ENCODE measurements at regions not wholly inside any gene's neighbourhood (a gene's known extent, or its start where the extent isn't known, plus 50 kb on each side); places are given as distances from the start of the nearest gene placed in this dataset.
A peak's percentile ranks its signal among the peaks of the same experiment; 100 is the strongest.

- H3K27me3 ChIP-seq (ENCODE audit: insufficient read depth, low read length), result no peaks in the 10 kb centered on the region
- no peak overlapping the region for H3K4me3 ChIP-seq (ENCODE audit: insufficient read depth, low read length)
- H3K79me2 ChIP-seq (ENCODE audit: insufficient read depth, low read length), result no peaks in the 10 kb centered on the region
- peaks cover 11% of the 10 kb centered on the region for H3K4me1 ChIP-seq (ENCODE audit: insufficient read depth, low read length)
- no peak for TF ChIP-seq CTCF (IDR thresholded peaks at IDR 0.05; ENCODE audit: extremely low read depth, low read depth, low read length)
- H3K36me3 ChIP-seq (ENCODE audit: insufficient read depth, low read length), result no peaks in the 10 kb centered on the region
- no peak overlapping the region for H3K4me2 ChIP-seq (ENCODE audit: insufficient read depth, low read length)
- H2AFZ ChIP-seq (ENCODE audit: low read length), result no peak overlapping the region
- H3K9me3 ChIP-seq (ENCODE audit: low read depth, low read length), result no peaks in the 10 kb centered on the region
- H4K20me1 ChIP-seq (ENCODE audit: insufficient read depth, low read length), result no peaks in the 10 kb centered on the region
- H3K27ac ChIP-seq (ENCODE audit: low read depth, low read length), result no peak overlapping the region
- DNase-seq (ENCODE audit: insufficient read length, low spot score, missing footprints), result no peak
These were observed 138.3 kb upstream of the TACR1 start for GRCh38 chr2:75337619-75338018.

DNA sequence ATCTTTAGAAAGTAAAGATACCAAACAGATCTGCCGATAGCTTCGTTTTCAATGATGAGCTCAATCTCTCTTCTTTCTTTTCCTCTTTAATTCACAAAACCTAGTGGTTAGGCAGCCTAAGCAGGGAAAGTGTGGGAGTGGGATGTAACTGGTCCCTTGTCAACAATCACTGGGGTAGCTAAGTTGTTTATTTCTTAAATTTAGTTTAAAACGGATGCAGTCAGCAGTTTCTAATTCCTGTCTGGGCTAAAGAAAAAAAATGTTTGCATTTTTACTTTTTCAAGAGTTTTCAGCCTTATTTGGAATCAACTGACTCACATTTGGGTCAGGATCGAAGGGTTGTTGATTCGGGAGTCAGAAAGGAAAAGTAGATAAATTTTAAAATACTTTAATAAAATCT, 137.7 kb upstream of the TACR1 start:
- peak overlapping the region; percentile 45 for H3K4me2 ChIP-seq (ENCODE audit: insufficient read depth, low read length)
- DNase-seq (ENCODE audit: insufficient read length, low spot score, missing footprints), result no peak

DNA sequence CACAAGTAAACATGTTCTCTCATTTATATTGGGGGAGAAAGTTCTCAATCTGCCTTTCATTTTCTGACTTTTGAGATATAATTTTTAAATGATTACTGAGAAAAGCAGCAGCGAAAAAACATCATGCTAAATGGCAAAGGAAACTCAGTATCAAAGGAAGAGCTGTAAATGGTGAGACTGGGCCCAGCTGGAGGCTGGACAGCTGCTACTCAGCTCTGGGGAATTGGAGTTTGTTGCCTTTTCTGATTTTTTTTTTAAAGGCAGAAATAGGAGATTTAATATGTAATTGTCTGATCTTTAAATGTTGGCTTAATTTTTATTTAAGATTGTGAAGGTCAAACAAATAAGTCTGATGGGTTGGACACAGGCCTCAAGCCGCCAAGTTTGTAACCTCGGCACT, 137.1 kb upstream of the TACR1 start:
- Histone ChIP-seq H3K27ac (ENCODE audit: low read depth, low read length) (no peak overlapping the region), H3K9me3 (ENCODE audit: low read depth, low read length) (no peaks in the 10 kb centered on the region), H2AFZ (ENCODE audit: low read length) (no peak overlapping the region), H3K4me1 (ENCODE audit: insufficient read depth, low read length) (peaks cover 11% of the 10 kb centered on the region), H3K4me3 (ENCODE audit: insufficient read depth, low read length) (no peak overlapping the region), H3K4me2 (ENCODE audit: insufficient read depth, low read length) (peak overlapping the region; percentile 45), H3K79me2 (ENCODE audit: insufficient read depth, low read length) (no peaks in the 10 kb centered on the region), H4K20me1 (ENCODE audit: insufficient read depth, low read length) (no peaks in the 10 kb centered on the region), H3K27me3 (ENCODE audit: insufficient read depth, low read length) (no peaks in the 10 kb centered on the region), H3K36me3 (ENCODE audit: insufficient read depth, low read length) (no peaks in the 10 kb centered on the region)
- TF ChIP-seq CTCF (IDR thresholded peaks at IDR 0.05; ENCODE audit: extremely low read depth, low read depth, low read length), result no peak
- no peak for DNase-seq (ENCODE audit: insufficient read length, low spot score, missing footprints)

More for the DNA sequence above, 137.7 kb upstream of the TACR1 start:
- no peak for TF ChIP-seq CTCF (IDR thresholded peaks at IDR 0.05; ENCODE audit: extremely low read depth, low read depth, low read length)
- Histone ChIP-seq H4K20me1 (ENCODE audit: insufficient read depth, low read length) (no peaks in the 10 kb centered on the region), H3K36me3 (ENCODE audit: insufficient read depth, low read length) (no peaks in the 10 kb centered on the region), H3K79me2 (ENCODE audit: insufficient read depth, low read length) (no peaks in the 10 kb centered on the region), H3K27ac (ENCODE audit: low read depth, low read length) (no peak overlapping the region), H3K4me3 (ENCODE audit: insufficient read depth, low read length) (peak overlapping the region; percentile 26), H3K9me3 (ENCODE audit: low read depth, low read length) (no peaks in the 10 kb centered on the region), H2AFZ (ENCODE audit: low read length) (peak overlapping the region; percentile 20), H3K27me3 (ENCODE audit: insufficient read depth, low read length) (no peaks in the 10 kb centered on the region), H3K4me1 (ENCODE audit: insufficient read depth, low read length) (peaks cover 11% of the 10 kb centered on the region)

DNA sequence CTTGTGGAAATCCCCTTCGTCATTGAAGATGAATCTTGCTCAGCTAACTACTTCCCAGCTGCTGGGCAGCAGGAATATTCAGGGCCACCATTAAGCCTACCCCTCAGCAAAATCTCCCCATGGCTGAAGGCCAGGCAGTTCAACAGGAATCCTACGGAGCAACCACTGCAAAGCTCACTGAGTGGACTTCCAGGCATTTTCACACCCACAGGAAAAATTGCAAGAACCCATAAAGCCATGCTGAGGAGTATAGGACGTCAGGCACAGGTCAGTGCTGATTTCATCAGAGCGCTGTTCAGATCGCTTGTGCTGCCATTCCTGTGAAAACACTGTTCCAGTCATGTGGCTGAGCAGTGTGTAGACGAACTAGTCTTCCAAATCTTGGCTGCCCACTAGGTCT, 134.8 kb upstream of the TACR1 start:
- no peak for TF ChIP-seq CTCF (IDR thresholded peaks at IDR 0.05; ENCODE audit: extremely low read depth, low read depth, low read length)
- Histone ChIP-seq H3K4me1 (ENCODE audit: insufficient read depth, low read length) (no peaks in the 10 kb centered on the region), H2AFZ (ENCODE audit: low read length) (no peak overlapping the region), H4K20me1 (ENCODE audit: insufficient read depth, low read length) (no peaks in the 10 kb centered on the region), H3K36me3 (ENCODE audit: insufficient read depth, low read length) (no peaks in the 10 kb centered on the region), H3K27ac (ENCODE audit: low read depth, low read length) (no peak overlapping the region), H3K27me3 (ENCODE audit: insufficient read depth, low read length) (no peaks in the 10 kb centered on the region), H3K4me2 (ENCODE audit: insufficient read depth, low read length) (no peak overlapping the region), H3K79me2 (ENCODE audit: insufficient read depth, low read length) (no peaks in the 10 kb centered on the region), H3K4me3 (ENCODE audit: insufficient read depth, low read length) (no peak overlapping the region), H3K9me3 (ENCODE audit: low read depth, low read length) (no peaks in the 10 kb centered on the region)
- no peak for DNase-seq (ENCODE audit: insufficient read length, low spot score, missing footprints)
